Neural progenitor cell (in vitro differentiated cells): ENCODE measurements at regions not wholly inside any gene's neighbourhood (a gene's known extent, or its start where the extent isn't known, plus 50 kb on each side); places are given as distances from the start of the nearest gene placed in this dataset.

ENCODE experiments used
- EZH2 ChIP-seq: fragments of 200-600 bp; sonication (generic); IDR thresholded peaks from 2 replicates; pipeline ENCODE4 v1.6.1; 2017; ENCODE audit warnings: antibody characterized with exemption, mild to moderate bottlenecking, moderate library complexity
- EZH2phosphoT487 ChIP-seq: fragments of 200-600 bp; sonication (generic); IDR thresholded peaks from 2 replicates; pipeline ENCODE4 v1.6.1; 2017; ENCODE audit warnings: antibody characterized with exemption
- TF ChIP-seq, protein P1 (sequence below): fragments of 200-600 bp; sonication (generic); IDR thresholded peaks from 2 replicates; pipeline ENCODE4 v1.5.1; 2017; ENCODE audit warnings: antibody characterized with exemption, mild to moderate bottlenecking

GRCh38 chr11:26916805-26917204 is 77.1 kb upstream of the FIBIN start:
- TF ChIP-seq EZH2 (no peak), EZH2phosphoT487 (no peak)
- TF ChIP-seq, protein P1, sequence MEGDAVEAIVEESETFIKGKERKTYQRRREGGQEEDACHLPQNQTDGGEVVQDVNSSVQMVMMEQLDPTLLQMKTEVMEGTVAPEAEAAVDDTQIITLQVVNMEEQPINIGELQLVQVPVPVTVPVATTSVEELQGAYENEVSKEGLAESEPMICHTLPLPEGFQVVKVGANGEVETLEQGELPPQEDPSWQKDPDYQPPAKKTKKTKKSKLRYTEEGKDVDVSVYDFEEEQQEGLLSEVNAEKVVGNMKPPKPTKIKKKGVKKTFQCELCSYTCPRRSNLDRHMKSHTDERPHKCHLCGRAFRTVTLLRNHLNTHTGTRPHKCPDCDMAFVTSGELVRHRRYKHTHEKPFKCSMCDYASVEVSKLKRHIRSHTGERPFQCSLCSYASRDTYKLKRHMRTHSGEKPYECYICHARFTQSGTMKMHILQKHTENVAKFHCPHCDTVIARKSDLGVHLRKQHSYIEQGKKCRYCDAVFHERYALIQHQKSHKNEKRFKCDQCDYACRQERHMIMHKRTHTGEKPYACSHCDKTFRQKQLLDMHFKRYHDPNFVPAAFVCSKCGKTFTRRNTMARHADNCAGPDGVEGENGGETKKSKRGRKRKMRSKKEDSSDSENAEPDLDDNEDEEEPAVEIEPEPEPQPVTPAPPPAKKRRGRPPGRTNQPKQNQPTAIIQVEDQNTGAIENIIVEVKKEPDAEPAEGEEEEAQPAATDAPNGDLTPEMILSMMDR, result no peak
